Retinal pigment epithelial cell (primary cell): ENCODE measurements at regions not wholly inside any gene's neighbourhood (a gene's known extent, or its start where the extent isn't known, plus 50 kb on each side); places are given as distances from the start of the nearest gene placed in this dataset.

Experiments used
- DNase-seq: peaks from one replicate; pipeline ENCODE4 v3.0.0-alpha.2; 2010; ENCODE audit warnings: low read depth
- H3K4me3 ChIP-seq: 2 replicates; pipeline ENCODE4 v1.5.1; 2011; ENCODE audit warnings: mild to moderate bottlenecking, low read length, control low read depth, moderate library complexity
- TF ChIP-seq, protein P1 (sequence below): conservative IDR thresholded peaks from 2 replicates; pipeline ENCODE4 v1.5.1; 2011; ENCODE audit warnings: low read depth, low read length, control low read depth, inconsistent platforms

DNA sequence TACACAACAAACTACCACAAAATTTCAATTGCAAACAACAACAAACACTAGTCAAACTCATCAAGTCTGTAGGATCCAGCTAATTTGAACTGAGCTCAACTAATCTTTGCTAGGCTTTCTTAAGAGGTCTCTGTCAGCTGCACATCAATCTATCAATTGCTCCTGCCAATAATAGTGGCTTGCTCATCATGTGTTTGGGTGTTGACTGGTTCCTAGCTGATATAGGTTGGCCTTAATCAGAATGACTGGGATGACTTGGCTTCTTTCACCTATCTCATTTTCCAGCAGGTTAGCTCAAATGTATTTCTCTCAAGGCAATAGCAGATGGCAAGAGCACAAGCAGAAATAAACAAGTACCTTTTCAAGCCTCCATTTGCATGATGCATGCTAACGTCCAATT lies 370.3 kb upstream of the NFE2L3 start:
- no peak for DNase-seq
- TF ChIP-seq, protein P1, sequence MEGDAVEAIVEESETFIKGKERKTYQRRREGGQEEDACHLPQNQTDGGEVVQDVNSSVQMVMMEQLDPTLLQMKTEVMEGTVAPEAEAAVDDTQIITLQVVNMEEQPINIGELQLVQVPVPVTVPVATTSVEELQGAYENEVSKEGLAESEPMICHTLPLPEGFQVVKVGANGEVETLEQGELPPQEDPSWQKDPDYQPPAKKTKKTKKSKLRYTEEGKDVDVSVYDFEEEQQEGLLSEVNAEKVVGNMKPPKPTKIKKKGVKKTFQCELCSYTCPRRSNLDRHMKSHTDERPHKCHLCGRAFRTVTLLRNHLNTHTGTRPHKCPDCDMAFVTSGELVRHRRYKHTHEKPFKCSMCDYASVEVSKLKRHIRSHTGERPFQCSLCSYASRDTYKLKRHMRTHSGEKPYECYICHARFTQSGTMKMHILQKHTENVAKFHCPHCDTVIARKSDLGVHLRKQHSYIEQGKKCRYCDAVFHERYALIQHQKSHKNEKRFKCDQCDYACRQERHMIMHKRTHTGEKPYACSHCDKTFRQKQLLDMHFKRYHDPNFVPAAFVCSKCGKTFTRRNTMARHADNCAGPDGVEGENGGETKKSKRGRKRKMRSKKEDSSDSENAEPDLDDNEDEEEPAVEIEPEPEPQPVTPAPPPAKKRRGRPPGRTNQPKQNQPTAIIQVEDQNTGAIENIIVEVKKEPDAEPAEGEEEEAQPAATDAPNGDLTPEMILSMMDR: no peak
- H3K4me3 ChIP-seq: no peak overlapping the region

DNA sequence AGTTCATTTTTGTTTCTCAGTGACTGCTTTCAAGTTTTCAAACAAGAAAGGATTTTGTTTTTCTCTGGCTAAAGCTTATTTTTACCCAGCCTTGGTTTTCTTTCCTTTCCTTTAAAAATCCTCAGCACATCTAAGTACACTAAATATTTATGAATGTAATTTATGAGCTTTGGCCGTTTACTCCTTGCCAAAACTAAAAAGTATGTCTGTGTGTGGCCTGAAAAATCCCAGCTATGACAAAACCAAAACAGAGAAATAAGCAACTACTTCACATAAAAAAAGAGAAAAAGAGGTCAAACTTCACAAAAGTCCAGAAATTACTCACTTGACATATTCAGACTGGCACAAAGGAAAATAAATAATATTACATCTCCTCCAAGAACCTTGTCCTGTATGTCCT lies 365.1 kb upstream of the NFE2L3 start:
- no peak for DNase-seq
- H3K4me3 ChIP-seq: no peak overlapping the region

DNA sequence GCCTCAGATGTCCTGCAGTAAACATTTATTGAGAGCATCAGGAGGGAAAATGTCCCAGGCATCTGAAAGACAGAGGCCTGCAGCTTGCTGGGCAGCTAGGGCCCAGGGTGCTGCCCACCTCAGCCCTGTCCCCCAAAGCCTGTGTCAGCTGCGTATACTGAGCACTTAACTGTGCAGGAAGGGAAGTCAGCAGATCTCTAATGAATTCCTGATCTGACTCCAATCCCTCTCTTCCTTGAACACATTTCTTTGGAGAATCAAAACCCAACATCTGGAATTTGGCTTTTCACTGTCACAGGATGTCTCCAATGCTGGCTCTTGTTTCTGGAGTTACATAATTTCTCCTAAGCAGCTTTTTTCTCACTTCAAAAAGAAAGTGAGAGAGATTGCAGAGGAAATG lies 364.7 kb upstream of the NFE2L3 start:
- no peak overlapping the region for H3K4me3 ChIP-seq
- TF ChIP-seq, protein P1: no peak
- no peak for DNase-seq

More for the DNA sequence above, 365.1 kb upstream of the NFE2L3 start:
- TF ChIP-seq, protein P1: no peak

GRCh38 chr7:25788371-25788770 lies 363.6 kb upstream of the NFE2L3 start:
- TF ChIP-seq, protein P1: no peak
- H3K4me3 ChIP-seq: no peak overlapping the region
- no peak for DNase-seq

- no peak for DNase-seq
- no peak overlapping the region for H3K4me3 ChIP-seq
- TF ChIP-seq, protein P1: no peak
These were observed 362.9 kb upstream of the NFE2L3 start for GRCh38 chr7:25788961-25789620.

GRCh38 chr7:25789701-25790640 lies 362.0 kb upstream of the NFE2L3 start:
- no peak overlapping the region for H3K4me3 ChIP-seq
- TF ChIP-seq, protein P1: no peak
- no peak for DNase-seq
